GM21723 (cell line): ENCODE measurements at regions not wholly inside any gene's neighbourhood (a gene's known extent, or its start where the extent isn't known, plus 50 kb on each side); places are given as distances from the start of the nearest gene placed in this dataset.

Experiments used
- ATAC-seq: cut with Tn5 transposase; IDR thresholded peaks from one replicate; pipeline ENCODE4 v1.9.1; 2021; ENCODE audit warnings: mild to moderate bottlenecking, moderate library complexity; ENCODE audit not compliant: unreplicated experiment

DNA sequence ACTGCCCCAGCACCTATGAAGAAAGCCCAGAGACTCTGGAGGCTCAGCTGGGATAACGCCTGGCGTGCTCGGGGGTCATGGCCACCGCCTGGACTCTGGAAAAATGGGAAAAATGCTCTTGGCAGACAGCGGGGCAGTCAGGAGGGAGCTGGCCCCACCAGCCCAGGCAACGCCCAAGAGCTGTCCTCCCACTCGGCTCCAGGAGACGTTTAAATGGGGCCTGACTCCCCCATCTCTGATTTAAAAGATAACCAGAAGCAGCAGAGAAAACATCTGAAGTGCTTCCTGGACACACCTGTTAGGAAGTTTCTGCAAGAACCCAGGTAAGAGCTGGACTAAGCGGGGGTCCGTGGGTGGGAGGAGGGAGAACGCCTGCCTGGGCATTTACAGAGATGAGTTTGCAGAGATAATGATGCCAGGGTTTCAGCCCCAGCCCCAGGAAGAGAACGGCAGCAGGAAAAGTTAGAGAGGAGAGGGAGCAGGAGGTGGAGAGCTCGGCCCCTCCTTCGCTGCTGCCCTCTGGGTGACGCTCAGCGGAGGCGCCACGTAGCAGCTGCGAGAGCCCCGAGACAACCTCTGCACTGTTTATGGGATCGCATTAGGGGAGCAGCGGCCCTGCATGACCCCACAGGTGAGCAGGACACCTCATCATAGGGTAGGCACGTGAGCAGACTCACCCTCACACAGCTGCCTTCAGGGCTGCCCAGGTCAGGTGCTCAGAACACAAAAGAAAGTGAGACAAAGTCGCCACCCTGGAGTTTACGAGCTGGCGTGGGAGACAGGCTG, 83.5 kb upstream of the INSIG1 start:
- no peak for ATAC-seq

DNA sequence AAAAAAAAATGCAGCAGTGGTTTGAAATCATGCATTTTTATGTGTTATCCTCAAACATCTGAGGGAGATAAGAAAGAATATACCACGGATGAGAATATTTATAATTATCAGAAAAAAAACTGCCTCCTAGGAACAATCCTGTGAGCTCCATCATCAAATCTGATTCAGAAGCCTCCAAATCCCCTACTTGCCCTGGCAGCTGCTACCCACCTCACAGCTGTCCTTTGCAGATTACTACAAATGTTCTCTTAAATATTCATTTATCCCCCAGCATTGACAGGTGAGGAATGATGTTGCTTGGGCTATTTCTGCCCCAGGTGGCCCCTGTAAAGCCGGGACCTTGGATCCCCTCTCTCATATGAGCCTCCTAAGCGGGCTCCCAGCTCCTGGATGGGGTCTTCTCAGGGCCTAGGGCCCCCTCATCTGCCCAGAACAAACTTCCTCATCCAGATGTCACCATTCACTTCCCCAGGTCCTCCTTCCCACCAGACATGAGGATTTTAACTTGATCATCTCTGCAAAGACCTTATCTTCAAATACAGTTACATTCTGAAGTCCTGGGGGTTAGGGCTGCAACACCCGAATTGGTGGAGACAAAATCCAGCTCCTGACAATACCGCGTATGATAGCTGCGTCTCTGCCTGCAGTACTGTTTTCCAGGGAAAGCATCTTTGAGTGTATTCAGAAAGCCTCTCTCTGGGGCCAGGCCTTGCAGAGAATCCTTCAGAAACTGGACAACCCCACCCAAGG, 81.9 kb upstream of the INSIG1 start:
- ATAC-seq, result no peak

DNA sequence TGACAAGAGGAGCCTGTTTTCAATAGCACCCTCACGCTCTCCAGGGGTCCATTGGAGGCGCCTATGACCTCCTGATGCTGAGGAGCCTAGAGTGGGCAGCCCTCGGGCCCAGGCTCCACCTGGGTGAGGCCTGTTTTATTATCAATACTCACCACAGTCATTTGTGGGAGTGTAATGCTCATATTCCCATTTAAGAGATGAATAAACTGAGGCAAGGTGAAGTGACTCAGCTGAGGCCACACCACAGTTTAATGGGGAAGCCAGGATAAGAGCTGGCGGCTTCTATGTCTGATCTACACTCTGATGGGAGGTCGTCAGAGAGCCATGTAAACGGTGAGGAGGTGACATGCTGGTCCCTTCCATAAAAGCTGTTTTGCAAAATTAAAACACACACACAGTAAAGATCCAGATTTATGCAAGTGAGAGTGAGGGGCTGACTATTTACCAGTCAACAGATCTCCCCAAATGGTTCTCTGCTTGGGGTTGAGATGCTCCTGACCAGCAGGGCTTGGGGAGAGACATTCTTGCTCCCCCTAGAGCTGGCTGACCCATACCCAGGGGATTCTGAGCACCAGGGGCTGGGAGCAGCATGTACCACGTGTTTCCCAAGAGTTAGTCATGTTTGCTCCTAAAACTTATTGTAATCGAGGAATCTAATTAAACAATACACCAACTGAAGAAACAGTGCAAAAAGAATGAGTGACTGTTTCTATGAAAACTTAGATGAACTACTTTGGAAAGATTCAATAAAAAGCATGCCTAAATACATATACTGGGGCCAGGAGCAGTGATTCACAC, 81.0 kb upstream of the INSIG1 start:
- no peak for ATAC-seq

DNA sequence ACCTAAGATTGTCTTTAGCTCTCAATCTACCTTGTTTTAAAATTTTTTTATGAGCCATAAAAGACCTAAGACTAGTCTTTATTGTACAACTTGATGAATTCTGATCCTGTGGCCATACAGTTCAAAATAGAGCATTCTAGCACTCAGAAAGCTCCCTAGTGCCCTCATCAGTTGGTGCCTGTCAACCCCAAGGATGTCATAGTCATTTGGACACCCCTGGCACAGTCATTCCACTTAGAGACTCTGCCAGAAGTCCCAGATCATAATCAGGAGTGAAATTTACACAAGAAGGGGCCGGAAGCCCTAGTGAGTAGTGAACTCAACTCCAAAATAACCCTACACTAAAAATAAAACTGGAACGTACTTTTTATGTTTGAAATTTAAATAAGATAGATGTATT, 80.0 kb upstream of the INSIG1 start:
- no peak for ATAC-seq

DNA sequence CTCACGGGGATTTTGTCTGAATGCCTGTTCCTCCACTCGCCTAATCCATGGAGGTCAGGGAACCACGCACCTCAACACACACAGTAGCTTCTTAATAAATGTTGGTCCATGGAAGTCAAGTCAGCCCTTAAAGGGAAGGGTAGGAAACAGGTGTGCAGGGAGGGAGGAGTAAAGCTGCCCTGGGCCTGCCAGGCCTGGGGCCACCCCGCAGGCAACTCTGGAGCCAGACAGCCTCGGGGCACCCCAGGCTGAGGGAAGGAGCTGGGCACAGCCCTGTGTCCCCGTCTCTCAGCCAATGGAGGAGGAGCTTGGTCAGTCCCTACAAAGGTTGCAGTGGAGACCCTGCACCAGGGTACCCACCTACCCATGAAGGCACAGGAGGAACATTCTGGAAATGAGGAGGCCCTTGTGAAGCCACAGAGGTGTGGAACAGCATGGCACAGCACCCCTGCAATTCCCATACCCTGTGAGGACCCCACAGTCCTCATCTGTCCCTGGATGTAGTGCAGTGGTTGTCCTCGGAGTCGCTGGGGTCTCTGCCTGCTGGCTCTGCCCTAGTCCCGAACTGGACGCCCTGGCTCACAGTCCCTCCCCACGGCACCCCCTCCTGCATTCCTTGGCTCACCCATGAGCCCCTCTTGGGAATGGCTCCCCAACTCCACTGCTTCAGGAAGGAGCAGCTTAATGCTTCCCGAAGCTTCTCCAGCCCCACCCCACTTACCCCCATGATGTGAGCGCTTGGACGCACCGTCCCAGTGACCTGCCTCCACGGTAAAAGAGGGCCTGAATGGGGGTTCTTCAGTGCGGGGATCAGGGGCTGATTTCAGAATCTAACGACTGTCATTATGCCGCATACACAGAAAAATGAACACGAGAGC, 79.2 kb upstream of the INSIG1 start:
- no peak for ATAC-seq

DNA sequence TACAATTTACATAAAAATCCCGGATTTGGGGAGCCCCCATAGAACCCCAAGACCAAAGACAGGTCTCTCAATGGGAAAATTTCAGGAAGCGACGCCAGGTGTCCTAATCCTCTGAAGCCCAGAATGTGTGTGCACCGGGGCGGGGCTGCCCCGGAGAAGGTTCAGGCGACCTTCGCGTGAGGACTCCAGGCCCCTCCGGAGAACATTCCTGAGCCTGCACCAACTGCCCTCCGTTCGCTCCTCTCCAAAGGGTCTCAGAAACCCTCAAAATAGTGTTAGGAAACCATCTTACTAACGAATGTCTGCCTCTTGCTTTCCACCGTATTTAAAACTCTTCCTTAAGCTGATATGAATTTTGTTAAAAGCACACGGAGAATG, 78.5 kb upstream of the INSIG1 start:
- ATAC-seq, result no peak

DNA sequence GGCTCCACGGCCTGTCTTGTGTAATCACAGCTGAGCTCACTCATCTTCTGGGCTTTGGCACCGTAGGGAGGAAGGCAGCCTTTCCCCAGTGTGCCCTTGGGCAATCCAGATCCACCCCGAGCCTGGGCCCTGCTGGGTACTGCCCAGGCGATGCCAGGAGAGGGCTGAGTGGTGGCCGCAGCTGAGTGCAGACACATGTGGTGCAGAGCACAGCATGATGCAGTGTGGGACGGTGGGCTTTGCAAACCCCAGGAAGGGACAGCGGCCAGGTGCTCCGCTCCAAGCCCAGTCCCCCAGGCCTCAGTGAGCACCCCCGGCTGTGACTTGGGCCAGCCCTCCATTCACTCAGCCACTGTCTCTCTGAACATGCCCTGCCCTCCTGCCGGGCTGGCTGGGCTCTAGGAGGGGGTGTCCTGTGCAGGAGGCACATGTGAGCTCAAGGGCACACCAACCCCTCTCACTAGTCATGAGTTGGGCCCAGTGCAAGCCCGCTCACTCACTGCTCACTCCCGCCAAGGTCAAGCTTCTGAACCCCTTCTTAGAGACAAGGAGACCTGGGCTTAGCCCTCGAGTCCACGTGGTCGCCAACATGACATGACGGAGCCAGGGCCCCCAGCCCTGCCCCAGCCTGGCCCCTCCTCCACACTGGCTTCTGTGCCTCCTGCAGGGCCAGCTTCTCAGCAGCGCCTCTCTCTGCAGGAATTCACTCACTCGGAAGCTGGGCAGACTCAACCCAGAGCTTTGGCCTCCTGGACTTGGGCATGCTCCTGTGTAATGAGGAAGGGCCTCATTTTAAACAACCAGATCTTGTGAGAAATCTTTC, 77.5 kb upstream of the INSIG1 start:
- ATAC-seq, result no peak

DNA sequence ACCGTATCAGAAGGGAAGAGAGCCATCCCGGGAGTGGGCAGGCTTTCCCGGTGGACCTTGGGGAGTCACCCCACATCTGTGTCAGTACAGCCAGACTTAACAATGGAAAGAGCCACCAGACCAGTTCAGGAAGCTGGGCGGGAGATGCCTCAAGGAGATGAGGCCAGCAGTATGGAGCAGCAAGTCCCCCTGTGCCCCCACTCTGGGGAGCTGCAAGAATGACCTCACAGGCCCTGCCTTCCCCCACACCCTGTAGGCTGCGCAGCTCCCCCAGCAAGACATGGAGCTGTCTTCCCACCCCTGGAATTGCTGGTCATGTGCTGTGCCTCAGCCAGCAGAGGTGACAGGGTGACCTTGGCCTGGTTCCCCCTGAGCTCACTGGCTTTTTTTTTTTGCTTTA, 76.8 kb upstream of the INSIG1 start:
- no peak for ATAC-seq

DNA sequence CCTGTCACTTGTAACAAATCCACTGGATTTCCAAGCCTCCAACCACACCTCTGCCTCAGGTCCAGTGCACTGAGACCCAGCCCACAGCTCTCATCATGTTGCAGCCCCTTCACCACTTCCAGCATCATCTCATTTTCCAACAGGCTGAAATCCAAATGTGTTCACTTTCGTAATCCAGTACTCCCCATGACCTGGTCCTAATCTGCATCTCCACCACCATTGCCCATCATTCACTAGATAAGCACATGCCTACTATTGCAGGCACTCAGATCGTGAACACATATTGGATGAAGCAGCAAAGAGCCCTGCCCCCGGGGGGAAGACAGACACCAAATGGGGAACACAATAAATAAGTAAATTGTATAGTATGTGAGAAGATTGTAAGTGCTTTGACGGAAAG, 76.1 kb upstream of the INSIG1 start:
- ATAC-seq, result no peak

DNA sequence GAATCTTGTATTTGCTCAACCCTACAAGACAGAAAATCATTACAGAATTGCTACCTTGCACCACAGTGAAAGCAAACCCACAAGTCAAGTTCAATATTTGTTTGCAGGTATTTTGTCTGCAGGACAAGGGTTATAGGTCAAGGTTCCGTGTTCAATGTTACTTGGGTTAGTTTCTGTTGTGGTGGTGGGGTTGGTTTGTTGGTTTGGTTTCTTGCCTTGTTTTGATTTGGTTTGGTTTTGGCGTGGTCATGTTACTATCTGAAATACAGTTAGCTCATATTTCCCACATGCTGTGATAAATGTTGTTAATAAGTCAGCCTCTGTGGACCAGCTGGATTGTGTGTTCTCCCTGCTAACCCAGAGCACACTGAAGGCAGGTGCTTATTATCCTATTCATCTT, 75.6 kb upstream of the INSIG1 start:
- no peak for ATAC-seq

DNA sequence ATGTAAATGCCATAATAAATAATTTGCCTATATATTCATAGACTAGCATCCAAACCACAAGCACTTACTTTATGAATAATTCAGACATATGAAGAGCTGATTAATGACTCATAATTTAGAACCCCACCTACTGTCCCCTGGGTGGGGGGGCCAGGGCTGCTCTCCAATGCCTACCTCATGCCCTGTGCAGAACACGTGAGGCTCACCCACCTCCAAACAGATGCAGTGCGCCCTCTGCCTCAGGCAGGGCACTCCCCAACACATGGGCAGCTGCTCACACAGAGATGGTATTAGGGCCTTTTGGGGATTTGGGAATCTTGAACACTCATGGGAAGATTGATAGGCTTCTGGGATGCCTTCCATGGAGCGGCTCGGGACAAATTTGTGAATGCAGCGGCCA, 75.1 kb upstream of the INSIG1 start:
- no peak for ATAC-seq

DNA sequence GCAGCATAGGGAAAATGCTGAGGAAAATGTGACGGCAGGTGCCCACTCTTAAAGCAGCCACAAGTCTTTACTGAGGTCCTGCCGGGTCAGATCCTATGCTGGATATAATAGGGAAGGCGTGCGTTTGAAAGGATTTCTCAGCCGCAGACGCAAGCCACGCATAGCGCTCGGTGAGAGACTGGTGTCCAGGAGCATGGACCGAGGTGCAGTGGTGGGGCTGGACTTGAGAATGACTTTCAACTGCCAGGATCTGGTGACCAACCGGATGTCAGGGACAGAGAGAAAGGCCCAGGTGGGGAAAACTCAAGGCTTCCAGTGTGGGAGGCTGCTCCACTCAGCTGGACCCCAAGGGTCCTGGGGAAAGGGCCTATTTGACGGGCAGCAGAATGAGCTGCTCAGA, 74.7 kb upstream of the INSIG1 start:
- ATAC-seq, result no peak

DNA sequence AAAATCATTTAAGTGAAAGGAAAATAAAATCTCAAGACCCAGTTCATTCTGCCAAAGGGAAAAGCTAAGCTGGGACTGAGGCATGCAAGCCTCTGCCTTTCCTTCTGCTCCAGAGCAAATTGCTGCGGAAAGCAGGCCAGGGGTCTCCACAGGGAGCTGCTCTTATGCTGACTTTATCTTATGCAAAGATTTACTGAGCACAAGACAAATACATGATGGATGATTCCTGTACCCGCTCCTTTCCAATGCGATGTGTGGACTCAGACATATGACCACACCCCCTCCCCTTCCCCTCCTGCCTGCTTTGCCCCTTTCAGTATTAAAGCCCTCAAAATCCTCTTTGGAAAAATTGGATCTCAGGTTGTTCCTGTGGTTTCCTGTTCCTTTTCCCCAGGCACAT, 74.2 kb upstream of the INSIG1 start:
- no peak for ATAC-seq

DNA sequence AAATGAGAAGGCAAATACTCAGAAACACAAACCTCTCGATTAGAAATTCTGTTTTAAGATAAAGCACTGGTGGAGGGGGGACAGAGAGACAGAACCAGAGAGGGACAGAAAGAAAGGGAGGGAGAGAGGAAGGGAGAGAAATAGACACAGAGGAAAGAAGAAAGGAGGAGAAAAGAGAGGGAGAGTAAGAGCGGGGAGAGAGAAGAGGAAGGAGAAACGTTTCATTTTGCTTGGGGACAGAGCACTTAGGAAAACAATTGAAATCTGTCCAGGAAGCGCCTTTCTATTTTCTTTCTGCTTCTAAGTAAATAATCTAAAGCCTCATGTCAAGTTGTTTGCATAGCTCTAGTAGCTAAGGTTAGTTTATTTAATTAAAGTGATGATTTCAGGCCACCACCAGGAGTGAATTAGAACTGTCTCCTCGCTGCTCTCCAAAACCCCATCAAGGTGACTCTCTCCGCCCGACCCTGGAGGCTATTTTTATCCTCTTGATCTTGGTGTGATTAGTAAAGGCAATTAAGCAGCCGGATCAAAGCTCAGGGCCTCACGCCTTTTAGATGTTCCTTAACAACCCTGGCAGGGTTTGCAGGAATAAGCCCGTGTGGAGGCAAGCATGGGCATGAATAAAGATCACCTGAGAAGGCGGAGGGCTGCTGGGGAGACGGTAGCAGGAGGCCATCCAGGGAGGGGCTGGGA, 73.4 kb upstream of the INSIG1 start:
- no peak for ATAC-seq

DNA sequence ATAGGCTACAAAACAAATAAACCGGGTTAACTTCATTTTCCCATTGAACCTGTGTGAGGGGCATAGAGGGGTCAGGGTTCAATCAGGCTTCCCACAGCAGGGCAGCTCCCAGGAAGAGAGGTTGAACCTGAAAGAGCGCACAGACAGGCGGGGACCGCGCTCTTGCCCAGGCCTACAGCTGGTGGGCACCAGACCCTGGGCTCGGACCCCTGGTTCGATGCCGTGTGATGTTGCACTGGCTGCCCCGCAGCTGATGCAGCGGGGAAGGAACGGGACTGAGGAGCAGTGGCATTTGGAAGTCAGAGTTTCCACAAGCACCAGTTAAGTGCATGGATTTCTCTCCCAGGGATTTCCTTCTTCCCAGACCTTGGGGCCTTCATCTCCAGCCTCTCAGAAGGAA, 72.6 kb upstream of the INSIG1 start:
- no peak for ATAC-seq

DNA sequence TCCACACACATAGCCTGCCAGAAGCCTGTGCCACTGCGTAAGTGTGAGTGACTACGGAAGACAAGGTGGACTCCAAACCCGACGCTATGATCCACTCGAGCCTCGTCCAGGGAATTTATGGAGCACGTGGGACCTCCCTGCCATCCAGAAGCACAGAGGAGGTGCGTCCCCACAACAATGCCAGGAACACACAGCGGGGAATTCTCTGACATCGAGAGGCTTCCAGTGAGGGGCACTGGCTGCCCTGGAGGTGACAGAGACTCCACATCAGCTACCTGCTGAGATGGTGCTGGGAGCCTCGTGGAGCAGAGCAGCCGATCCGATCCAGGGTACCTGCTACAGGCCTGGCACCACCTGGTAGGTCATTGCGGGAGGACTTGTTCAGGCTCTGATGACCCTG, 72.2 kb upstream of the INSIG1 start:
- no peak for ATAC-seq

DNA sequence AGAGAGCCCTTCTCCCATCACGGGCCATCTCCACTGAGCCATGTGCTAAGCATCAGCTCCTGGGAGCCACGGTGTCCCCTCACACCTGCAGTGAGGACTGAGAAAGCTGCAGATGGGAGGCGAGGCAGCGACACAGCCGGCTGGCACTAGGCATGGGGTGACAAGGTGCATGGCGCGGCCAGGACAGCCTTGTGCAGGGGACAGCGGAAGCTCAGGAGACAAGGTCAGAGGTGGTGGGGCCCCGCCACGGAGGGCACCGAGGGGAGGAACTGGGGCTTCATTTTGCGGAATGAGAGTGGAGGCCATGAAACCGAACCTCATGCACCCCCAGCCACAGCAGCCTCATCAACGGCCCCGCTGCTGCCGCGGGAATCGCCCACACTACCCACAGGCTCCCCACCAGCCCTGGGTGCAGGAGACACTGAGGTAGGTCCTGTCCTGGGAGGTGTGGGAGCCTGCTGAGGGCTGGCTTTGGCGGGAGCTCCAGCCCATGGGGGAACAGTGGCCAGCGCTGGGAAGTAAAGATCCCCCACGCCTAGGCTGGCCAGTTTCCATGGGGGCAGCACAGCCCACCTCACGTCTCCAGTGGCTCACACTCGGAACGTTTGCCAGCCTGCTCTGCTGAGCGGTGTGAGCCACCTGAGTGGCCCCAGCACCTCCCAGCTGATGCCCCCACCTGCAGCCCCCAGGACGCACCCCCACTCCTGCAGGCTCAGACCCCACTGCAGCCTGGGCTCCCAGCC, 71.2 kb upstream of the INSIG1 start:
- no peak for ATAC-seq

DNA sequence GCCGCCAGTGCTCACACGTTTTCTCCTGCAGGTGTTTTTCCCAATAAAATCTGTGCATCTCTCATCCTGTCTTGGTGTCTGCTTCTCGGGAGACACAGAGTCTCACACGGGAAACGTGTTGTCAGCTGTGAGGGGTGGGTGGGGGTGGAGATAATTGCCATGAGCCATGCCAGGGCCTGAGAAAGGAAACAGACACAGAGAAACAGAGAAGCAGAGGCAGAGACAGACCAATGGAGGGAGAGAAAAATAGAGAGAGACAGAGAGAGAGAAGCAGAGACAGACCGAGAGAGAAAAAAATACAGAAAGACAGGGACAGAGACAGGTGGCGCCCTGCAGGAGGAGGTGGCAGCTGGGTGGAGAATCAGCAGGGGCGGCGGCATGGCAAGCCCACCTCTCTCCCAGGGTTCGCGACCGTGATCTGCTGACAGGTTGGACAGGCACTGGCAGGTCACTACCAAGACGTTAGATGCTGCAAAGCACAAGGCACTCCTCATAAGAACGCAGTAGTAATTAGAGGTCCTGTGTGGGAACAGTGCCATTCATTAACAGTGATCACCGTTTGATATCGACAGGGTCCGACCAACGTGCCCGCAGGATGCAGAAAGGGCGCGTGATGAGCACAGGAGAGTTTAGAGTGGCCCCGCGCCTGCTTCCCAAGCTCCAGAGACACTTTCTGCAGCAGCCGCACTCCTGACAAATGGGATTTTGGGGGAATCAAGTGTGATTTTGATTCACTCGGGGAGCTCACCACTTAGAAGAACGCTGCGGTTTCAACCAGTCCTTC, 70.5 kb upstream of the INSIG1 start:
- ATAC-seq, result no peak
